HG03108 (cell line): ENCODE measurements at regions not wholly inside any gene's neighbourhood (a gene's known extent, or its start where the extent isn't known, plus 50 kb on each side); places are given as distances from the start of the nearest gene placed in this dataset.

ENCODE experiments used
- ATAC-seq: cut with Tn5 transposase; IDR thresholded peaks from one replicate; pipeline ENCODE4 v1.9.1; 2021; ENCODE audit warnings: moderate library complexity; ENCODE audit not compliant: unreplicated experiment

DNA sequence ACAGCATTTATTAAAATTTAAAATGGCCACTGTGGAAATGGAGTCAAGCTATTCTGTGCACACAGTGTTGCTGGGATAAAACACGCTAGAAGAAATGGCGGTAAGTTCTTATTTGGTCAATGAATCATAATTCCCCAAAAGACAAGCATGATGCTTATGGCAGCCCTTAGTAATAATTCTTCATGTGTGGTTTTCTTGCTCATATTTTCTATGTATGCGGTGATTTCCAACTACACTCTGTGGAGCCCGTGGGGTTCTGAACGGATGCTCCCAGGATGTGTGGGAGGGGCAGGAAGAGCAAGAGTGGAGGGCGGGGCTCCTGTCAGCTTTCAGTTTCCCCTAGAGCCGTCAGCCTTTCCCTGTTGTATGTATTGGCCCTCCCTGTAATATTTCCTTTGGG lies 91.7 kb upstream of the RMDN2 start:
- ATAC-seq = no peak

DNA sequence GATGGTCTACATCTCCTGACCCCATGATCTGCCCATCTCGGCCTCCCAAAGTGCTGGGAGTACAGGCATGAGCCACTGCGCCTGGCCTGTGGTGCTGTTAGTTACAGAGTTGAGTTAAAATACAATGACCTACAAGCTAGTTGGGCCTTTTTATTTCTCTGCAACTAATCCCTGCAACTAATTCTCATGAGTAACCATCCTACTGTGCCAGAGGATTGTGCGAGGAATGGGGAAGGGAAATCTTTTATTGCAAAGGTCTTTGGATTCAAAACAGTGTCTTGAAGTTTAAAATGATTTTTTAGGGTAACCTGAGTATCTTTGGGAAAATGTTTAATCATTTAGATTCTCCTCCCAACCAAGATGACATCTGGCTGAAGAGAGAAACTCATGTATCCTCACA lies 88.8 kb upstream of the RMDN2 start:
- ATAC-seq = no peak

DNA sequence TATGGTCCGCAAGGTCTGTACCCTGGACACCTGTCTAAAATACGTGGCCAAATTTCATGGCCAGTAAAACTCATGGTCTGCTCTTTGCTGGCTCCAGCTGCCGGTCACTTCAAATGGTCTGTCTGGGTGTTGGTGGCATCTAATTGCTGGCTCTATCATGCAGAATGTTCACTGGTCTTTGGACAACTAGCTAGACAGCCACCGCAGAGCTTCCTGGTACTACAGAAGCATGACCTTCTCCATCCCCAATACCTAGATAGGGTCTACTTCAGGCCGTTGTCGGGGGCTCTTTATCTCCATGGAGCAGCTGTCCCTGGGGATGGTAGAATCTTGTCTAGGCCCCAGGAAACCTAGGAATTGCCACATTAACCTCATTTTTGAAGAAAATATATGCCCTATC lies 88.4 kb upstream of the RMDN2 start:
- no peak for ATAC-seq

DNA sequence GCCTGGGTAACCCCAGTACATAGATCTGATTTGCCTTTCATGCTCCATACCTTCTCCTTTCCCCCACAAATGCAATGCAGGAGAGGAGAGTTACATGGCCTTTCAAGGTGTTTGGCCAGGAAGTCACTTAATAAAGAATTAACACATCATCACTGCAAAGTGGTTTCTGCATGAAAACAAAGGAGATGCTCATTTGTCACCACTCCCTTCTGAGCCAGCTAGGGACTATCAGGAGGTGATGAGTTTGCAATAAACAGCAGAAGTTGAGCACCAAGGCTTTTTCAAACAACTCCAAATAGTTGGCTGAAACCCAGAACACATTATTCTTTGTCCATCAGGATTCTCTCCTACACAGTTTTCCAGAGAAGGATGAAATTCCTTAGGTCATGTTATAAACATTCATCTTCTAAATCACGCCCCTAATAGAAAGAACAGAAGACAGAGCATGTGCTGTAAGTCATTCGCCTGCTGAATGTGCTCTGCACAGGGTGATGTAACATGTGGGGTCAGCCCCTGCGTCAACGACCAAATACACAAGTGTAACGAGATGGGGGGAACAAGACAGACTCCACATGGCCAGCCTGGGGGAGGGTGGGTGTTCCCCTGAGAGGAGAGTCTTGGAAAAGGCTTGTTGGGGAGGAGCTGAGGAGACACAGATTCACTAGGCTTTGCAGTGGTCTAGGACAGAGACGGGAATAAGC lies 87.3 kb upstream of the RMDN2 start:
- no peak for ATAC-seq

DNA sequence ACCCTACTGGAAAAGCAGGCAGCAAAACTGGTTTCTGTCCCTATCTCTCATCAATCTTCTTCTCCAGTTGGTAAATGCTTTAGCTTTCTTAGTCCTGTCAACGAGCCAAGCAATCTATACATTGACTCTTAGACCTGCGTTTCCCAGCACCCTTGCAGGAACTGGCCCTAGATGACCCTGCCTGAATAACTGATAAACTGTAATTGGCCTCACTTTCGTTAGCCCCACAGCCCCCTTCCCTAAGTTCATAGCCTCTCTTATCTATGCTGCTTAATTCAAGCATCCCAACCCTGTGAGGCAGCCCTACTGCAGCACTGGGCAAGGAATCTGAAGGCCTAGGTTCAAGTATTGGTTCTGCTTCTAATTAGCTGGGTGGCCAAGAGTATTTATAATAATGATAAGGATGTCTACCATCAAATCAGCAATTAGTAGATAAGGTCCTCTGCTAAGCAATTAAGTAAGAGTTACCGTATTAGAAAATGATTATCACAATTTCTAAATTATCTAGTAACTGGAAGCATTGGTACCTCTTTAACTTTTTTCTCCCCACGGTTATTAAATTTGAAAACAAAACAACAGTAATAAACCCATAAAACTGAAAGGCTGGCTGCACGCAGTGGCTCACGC lies 86.4 kb upstream of the RMDN2 start:
- no peak for ATAC-seq

DNA sequence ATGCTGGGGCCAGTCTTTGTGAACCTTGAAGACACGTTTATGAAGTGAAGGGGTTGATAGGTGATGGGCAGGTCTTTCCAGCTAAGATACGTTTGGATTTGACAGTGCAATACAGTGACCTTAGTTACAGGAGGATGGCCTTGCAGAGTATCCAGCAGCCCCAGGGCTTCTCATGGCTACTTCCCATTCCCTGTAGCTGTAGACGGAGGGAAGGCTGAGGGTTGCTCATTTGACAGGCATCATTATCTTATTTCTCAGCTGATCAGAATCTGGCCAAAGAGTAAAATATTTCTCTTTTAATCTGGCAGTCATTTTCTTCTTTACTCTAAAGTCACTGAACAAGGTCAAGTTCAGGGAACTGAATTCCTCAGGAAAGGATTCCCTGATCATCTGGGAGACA lies 85.1 kb upstream of the RMDN2 start:
- ATAC-seq = no peak

DNA sequence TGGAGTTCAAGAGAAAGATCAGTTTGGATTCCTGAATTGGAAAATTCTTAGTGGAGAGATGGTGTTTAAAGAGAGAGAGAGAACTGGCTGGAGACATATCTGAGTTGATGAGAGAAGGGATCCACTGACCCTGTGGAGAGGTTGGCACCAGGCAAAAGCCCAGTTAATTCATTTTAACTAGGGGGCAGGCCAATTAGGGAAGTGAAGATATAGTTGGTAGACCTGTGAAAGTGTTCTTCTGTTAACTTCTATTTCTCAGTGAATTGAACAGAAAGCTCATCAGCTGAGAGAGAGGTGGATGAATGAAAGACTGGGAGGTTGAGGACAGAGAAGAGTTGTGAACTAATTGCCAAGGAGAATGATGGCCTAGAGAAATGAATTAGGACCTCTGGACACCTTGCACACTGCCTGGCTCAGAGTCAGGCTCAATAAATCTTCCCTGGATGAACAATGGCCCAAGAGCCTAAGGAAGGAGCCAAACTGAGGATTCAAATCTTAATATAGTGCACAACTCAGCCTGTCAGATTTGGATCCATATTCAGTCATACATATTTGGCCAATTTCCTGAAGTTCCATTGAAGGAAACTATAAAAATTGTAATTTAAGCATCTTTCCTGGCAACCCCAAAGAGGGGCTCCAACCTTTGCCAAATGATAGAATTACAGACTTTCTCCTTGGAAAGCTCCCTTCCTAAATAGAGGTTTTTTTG lies 82.2 kb upstream of the RMDN2 start:
- ATAC-seq = no peak

DNA sequence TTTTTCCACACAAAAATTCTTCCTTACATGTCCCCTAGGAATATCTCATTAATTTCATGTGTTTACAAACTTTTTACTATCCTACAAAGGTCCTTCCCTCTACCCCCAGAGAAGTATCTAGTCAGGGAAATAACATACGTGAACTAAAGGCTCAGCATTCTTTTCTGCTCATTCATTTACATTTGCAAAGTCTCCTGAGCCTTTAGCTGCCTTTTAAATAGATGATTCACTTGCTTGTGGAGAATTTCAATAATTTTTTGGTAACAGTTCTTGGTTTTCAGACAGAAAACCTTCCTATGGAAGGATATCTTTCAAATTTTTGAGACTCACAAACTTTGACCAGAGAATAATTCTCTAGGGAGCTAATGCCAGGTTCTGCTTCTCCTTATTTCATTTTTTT lies 81.5 kb upstream of the RMDN2 start:
- no peak for ATAC-seq

DNA sequence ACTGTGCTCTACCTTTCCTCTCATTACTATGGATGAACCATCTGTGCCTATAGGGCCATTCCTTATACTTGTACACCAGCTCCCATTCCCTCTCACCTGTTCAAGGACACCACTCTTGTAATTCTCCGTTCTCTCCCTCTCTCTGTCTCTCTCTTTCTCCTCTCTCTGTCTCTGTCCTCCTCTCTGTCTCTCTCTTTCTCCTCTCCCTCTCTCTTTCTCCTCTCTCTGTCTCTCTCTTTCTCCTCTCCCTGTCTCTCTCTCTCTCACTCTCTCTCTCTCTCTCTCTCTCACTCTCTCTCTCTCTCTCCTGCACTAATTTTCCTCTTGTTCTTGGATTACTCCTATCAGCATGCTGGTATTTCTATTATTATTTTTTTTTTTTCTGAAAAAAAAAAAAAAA lies 78.9 kb upstream of the RMDN2 start:
- ATAC-seq = no peak

DNA sequence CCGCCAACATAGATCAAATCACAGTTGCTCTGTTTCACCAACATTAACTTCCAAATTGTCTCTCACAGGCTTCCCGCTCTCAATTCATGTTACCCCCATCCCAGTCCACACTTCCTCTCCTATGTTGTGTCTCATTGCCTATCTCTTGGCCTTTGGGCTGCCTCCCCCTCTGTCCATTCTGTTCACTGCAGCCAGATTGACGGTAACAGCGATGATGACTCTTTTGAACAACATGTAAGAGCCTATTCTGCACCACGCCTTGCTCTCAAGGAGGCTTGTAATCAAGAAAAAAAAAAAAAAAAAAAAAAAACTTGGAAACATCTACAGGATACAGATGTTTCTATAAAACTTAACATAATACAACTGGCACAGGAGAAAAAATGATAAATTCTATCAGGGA lies 77.3 kb upstream of the RMDN2 start:
- no peak for ATAC-seq

DNA sequence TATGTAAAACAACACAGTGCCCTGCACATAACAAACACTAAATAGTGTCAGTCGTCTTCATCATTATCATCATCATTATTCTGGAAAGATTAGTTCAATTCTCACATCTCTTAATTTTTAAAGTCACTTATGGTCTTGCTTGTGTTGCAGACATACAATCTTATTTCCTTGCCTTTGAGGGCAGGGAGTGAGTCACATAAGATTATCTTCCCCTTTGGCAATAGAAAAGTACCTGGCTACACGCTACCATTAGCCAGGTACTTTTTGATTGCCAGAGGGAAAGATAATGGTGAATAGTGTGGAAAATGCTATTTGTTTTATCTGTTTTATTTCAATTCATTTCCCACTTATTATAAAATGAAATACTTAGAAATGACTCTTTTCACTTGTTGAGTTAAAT lies 76.6 kb upstream of the RMDN2 start:
- no peak for ATAC-seq

DNA sequence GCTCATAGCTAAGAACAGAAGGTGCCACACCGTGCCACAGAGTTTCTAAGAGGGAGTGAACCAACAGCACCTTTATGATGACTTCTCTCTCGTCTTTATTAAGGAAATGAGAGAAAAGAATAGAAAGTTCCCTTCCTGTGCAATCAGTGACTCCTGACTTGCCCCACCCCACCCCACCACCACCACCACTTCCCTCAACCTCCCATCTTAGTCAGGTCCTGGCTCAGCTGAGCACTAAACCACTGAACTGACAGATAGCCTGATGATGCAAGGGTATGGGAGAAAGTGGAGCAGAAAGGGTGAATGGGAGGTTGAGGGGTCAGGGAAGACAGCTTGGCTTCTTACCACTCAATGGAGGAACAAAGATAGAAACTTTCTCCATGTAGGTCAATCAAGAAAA lies 75.2 kb upstream of the RMDN2 start:
- no peak for ATAC-seq

DNA sequence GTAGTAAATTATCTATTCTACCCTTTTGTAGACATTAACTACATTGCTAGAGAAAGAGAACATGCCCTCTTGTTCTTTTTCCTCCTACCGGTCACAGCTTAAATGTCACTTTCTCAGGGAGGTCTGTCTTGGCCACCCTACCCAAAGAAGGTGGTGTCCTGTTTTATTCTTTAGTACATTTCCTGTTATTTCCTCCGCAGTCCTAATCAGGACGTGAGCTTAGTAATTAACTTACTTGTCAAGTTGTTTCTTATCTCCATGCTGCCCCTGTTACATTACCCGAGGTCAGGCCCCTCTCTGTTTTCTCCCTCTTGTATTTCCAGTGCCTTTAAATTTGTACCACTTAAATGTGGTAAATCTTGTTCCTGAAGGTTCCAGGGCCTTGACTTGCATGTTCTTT lies 73.7 kb upstream of the RMDN2 start:
- ATAC-seq = peak; percentile 44

DNA sequence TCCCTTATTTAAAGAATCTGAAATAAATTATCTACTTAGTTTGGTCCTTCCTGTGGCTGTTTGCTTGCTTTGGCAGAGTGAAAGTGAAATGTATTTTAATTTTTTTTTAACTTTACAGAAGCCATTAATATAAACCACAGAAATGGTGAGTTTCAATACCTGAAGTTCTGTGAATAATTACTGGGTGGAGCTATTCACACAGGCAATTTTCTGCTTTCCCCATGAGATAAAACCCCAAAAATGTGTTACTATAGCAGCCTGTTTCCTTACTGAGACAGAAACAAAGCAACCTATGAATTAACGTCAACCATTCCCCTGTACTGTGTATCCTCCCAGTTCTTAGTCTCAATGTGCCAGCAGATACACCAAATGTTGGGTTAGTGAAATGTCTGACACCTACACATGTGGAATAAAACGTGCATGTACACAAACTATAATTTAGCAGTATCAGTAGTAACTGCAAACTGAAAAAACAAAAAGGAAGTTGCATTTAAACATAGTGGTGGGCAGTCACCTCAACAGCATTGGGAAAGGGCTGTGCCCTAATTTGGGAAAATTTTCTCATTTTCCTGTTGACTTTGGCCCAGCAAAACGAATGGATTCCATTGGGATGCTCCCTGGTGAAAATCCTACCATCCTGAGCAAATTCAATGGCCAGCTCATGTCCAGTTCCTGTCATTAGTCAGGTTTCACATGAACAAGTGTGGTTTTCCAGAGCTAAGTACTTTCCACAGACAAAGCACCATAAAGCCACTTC lies 73.1 kb upstream of the RMDN2 start:
- ATAC-seq = peak; percentile 71

DNA sequence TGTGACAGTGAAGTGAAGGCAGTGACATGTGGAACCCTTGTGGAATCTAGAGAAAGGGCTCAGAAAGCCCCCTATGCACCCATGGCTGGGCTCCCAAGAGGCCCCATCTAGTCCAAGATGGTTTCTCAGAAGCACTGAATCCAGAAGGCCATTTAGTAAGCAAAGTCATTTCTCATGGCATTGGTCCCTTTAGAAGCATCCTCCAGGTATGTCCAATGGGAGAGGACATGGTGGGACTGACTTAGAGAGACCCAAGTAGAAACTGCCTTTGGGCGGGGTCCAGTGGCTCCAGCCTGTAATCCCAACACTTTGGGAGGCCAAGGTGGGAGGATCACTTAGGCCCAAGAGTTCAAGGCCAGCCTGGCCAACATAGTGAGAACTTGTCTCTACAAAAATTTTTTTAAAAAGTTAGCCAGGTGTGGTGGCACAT lies 72.5 kb upstream of the RMDN2 start:
- no peak for ATAC-seq

DNA sequence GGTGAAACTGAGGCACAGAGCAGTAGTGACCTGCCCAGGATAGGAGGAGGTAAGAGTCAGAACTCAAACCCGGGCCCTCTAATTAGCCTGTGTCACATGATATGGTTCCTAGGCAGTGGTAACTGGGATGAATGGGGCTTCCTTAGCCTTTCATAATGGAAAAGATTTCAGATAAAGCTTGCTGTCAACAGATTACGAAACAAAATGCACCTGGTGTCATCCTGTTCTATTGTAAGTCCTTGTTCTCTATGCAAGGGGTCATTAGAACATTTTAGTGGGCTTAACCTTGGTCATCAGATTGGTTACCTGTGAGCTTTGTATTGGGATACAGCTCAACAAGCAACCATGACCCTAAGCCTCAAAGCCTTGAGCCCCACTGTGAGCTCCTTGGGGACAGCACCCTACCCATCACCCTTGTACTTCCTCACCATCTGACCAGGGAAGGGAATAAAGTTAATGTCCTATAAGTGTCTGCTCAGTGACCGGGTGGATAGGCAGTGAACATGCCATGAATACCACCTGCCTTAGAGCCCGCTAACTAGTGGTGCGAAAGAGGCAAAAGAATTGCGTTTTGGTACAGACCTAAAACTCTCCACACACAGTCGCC lies 70.3 kb upstream of the RMDN2 start:
- no peak for ATAC-seq

DNA sequence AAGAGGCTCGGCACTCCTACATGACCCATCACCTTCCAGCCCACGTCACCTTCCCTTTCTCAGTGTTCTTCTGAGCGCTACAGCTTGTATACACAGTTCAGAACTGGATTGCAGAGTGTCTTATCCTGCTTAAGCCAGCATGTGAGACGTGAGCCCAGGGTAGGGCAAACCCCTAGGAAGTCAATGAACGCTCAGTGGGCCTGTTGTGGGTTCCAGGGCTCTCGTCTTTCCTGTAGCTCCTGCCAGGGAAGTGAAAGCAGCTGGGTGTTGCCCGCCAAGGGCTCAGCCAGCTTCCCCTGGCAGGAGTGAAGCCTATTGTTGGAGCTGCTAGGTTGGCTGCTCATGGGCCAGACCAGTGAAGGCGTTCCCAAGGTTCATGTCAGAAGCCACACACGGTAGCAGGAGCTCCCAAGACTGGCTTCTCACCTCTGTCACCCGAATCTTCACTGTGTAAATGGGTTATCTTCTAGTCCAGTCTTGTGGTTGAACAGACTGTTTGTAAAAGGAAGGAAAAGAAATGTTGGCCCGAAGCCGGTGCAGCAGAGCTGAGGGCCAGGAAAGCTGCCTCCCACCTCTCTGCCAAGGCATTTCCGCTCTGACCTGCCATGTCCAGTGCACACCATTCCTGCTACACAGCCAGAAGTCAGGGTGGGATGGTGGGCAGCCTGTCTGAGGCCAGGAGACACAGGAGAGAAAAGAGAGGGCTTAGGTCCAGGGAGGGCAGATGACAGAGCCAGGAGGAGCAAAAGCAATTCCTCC lies 69.6 kb upstream of the RMDN2 start:
- ATAC-seq = no peak

DNA sequence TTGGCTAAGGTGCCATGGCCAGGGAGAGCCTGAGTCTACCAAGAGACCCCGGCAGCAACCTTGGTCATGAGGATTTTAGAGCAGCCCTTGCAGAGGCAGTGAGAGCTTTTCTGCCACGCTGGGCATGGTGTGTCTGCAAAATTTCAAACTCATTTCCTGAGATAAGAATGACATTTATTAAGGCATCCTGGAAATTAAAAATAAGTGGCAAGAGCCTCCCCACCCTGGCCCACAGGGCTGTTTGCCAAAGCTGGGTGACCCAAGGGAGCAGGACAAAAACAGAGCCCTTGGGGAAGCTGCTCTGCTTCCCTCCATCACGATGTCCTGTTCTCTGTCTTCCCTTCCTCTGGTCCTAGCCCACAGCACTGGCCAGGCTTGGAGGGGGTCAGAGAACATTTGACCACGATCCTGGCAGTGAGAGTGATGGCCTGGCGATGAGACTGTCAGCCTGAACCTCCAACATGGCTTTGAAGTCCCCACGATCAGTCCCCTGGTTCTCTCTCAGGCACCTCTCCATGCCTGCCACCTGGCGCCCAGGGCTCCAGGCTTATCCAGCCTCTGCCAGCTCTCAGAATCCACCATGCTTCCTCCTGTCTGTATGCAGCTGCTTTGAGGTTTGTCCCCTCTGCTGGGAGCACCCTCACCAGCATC lies 68.9 kb upstream of the RMDN2 start:
- no peak for ATAC-seq

DNA sequence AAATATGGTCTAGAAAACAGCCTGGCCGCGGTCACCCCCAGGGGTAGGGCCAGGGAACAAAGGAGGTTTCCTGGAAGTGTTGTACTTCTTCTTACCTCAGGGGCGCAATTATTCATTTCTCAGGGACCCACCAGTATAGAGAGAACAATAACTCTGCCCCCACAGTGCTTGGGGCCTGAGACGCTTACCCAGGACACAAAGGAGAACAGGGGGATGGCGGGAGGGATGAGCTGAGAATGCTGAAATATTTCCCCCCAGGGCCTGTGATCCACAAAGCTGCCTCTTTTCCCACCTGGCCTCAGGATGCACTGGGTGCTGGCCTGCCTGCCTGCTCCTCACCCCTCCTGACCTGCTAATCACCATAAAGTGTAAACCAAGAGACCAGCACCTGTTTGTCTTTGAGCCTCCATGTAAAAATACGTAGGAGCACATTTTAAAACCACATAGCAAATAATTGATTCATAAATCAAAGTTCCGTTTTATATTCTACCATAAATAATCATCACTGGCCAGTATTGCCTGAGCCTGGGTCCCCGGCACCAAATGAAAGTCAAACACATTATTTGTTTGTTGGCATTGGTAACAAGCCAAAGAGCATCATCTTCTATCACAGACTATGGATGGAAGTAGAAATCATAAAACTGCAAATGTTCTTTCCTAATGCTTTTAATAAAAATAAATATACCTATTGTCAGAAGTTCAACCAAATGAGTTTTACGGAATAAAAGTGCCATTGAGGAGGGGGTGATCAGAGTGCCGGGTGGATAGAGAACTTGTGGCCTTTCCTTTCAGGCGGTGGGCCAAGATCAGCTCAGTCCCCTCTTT lies 67.3 kb upstream of the RMDN2 start:
- ATAC-seq = no peak
